HepG2 (cell line): ENCODE measurements at regions not wholly inside any gene's neighbourhood (a gene's known extent, or its start where the extent isn't known, plus 50 kb on each side); places are given as distances from the start of the nearest gene placed in this dataset.

ENCODE experiments used
- ATAC-seq: fragments of 200-7000 bp; cut with Tn5 transposase; 3 replicates; pipeline ENCODE4 v1.9.1; 2020; ENCODE audit warnings: mild to moderate bottlenecking, moderate library complexity
- BruUV-seq: library from RNA; stranded (reverse); fragments of 400-500 nt; replicated peaks from 2 replicates; lab custom pipeline; 2021; lab: Mats Ljungman, UMichigan
- CTCF ChIA-PET: fragments of 300-600 bp; formaldehyde crosslinking; extraction: SDS; loops from one replicate; lab custom pipeline; 2021; ENCODE audit warnings: low total read pairs, inconsistent platforms, low intra/inter-chr PET ratio; lab: Yijun Ruan, JAX
- POLR2A ChIA-PET: fragments of 350-600 bp; sonication (Branson Sonifier 250); formaldehyde crosslinking; loops from one replicate; lab custom pipeline; 2020; ENCODE audit warnings: antibody characterized with exemption, inconsistent platforms; lab: Yijun Ruan, JAX
- DNase-seq: peaks from one replicate; pipeline ENCODE4 v3.0.0-alpha.2; 2015; ENCODE audit warnings: low spot score
- FAIRE-seq: peaks from 3 replicates; lab custom pipeline; 2011; peaks lifted over from hg19 to GRCh38; lab: Jason Lieb, UNC
- H2AFZ ChIP-seq: one replicate; pipeline ENCODE4 v1.6.1; 2011; ENCODE audit warnings: low read length, inconsistent platforms
- H3K27ac ChIP-seq: fragments of 300-600 bp; 3 replicates; pipeline ENCODE4 v1.8.0; 2011; ENCODE audit warnings: mixed run types, mild to moderate bottlenecking, mixed read lengths, low read length, inconsistent platforms; ENCODE audit not compliant: insufficient read depth; ENCODE audit errors: extremely low read length
- H3K27me3 ChIP-seq, 2 experiments: fragments of 200-600 bp in 1 of 2; 2 replicates in 1 of 2; 3 replicates in 1 of 2; pipeline versions ENCODE4 v1.6.0 to v1.8.0; 2011; ENCODE audit warnings: low read length in 2 of 2, mild to moderate bottlenecking in 2 of 2, moderate library complexity in 2 of 2, inconsistent platforms in 1 of 2; ENCODE audit not compliant: insufficient read depth in 2 of 2, control insufficient read depth in 1 of 2
- H3K36me3 ChIP-seq, 2 experiments: fragments of 200-600 bp in 1 of 2; replicated peaks in 1 of 2; 2 replicates in 1 of 2; 3 replicates in 1 of 2; pipeline versions ENCODE4 v1.5.1 to v1.8.0; 2011; ENCODE audit warnings: low read length in 2 of 2, inconsistent platforms in 1 of 2; ENCODE audit not compliant: insufficient read depth in 2 of 2, control insufficient read depth in 1 of 2
- H3K4me1 ChIP-seq: 2 replicates; pipeline ENCODE4 v1.5.1; 2012; ENCODE audit warnings: low read length, inconsistent platforms; ENCODE audit not compliant: insufficient read depth
- H3K4me2 ChIP-seq: 2 replicates; pipeline ENCODE4 v1.6.0; 2011; ENCODE audit warnings: low read depth, low read length, inconsistent platforms
- H3K4me3 ChIP-seq, 3 experiments: fragments of 200-600 bp in 1 of 3; sonication (generic), shearing (Covaris generic) in 1 of 3; replicated peaks in 1 of 3; 2 replicates each; pipeline ENCODE4 v1.5.1; 2011 to 2016; ENCODE audit warnings: low read length in 3 of 3, inconsistent platforms in 2 of 3, low read depth in 2 of 3, mild to moderate bottlenecking in 2 of 3, control low read depth in 1 of 3, mixed read lengths in 1 of 3; ENCODE audit not compliant: insufficient read depth in 1 of 3
- H3K79me2 ChIP-seq: one replicate; pipeline ENCODE4 v1.6.1; 2011; ENCODE audit warnings: low read length, inconsistent platforms; ENCODE audit not compliant: insufficient read depth
- H3K9ac ChIP-seq: 2 replicates; pipeline ENCODE4 v1.6.0; 2011; ENCODE audit warnings: mild to moderate bottlenecking, low read depth, low read length, inconsistent platforms; ENCODE audit not compliant: insufficient read depth
- H3K9me3 ChIP-seq: 2 replicates; pipeline ENCODE4 v1.5.1; 2012; ENCODE audit warnings: mild to moderate bottlenecking, low read length
- H4K20me1 ChIP-seq: 2 replicates; pipeline ENCODE4 v1.6.0; 2011; ENCODE audit warnings: inconsistent platforms, mild to moderate bottlenecking, low read length, moderate library complexity; ENCODE audit not compliant: insufficient read depth
- DNMT3B ChIP-seq: conservative IDR thresholded peaks from 2 replicates; pipeline ENCODE4 v1.6.1; 2016; ENCODE audit warnings: missing biosample characterization, control low read depth
- HIC2 ChIP-seq: sonication (generic); formaldehyde crosslinking; IDR thresholded peaks from 2 replicates; pipeline ENCODE4 v1.9.0; 2022; ENCODE audit warnings: low read depth, missing genetic modification reagents
- MED8 ChIP-seq: sonication (generic); formaldehyde crosslinking; IDR thresholded peaks from 2 replicates; pipeline ENCODE4 v1.8.1; 2023; ENCODE audit warnings: mild to moderate bottlenecking, missing genetic modification reagents; ENCODE audit not compliant: insufficient replicate concordance
- SMARCE1 ChIP-seq: fragments of 450-650 bp; IDR thresholded peaks from 2 replicates; pipeline ENCODE4 v1.6.1; 2017; ENCODE audit warnings: borderline replicate concordance
- TFE3 ChIP-seq: IDR thresholded peaks from 2 replicates; pipeline ENCODE4 v1.6.1; 2016
- ZNF460 ChIP-seq: sonication (generic); formaldehyde crosslinking; IDR thresholded peaks from 2 replicates; pipeline ENCODE4 v1.5.1; 2020; ENCODE audit warnings: missing genetic modification reagents, mild to moderate bottlenecking, borderline replicate concordance
- WGBS: methylation state at CpG from one replicate; pipeline ENCODE4 v1.1.6; 2017; ENCODE audit warnings: low lambda C conversion rate; 5-methylcytosine and 5-hydroxymethylcytosine counted together
- in situ Hi-C: cut with HindIII; loops from 2 replicates; pipeline ENCODE4 v1.10.0; 2017; ENCODE audit warnings: low pct_unique_long_range_greater_than_20kb; ENCODE audit not compliant: extremely low pct_ligation_motif_present
- intact Hi-C: fragments of 100-400 bp; cut with micrococcal nuclease; formaldehyde crosslinking; loops from one replicate; pipeline ENCODE4 v1.10.0; 2022; ENCODE audit not compliant: unreplicated experiment
- TF ChIP-seq, protein P1 (sequence below): sonication (generic); formaldehyde crosslinking; IDR thresholded peaks from 2 replicates; pipeline ENCODE4 v1.5.1; 2020; ENCODE audit warnings: mild to moderate bottlenecking, missing genetic modification reagents
- TF ChIP-seq, protein P2 (sequence below): sonication (generic); formaldehyde crosslinking; IDR thresholded peaks from 2 replicates; pipeline ENCODE4 v1.8.0; 2022; ENCODE audit warnings: missing genetic modification reagents, mild to moderate bottlenecking, moderate library complexity, borderline replicate concordance

DNA sequence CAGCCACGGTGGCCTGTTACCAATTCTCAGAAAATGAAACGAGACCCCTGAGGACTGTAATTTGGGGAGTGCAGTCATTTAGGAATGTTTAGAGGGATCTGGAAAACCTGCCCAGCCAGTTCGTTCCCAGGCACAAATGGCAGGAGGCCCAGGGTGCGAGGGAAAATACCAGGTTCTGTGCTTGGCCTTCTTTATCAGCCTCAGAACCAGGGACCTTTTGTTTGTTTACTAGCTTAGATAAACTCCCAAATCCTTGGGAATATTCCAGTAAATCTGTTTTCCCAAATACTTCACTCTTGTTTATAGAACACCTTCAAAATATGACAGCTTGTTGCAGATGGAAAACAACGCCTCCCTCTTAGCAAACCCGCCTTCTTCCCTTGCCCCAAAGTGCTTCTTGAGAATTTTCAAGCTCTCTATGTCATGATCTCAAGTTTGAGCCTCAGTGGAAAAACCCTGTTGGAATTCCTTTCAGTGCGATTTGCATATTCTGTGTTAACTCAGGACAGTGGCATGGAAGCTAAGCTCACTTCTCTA is 400.3 kb upstream of the SMIM21 start (continued):
- TF ChIP-seq SMARCE1 (no peak), ZNF460 (CRISPR knock-in tag) (no peak)

DNA sequence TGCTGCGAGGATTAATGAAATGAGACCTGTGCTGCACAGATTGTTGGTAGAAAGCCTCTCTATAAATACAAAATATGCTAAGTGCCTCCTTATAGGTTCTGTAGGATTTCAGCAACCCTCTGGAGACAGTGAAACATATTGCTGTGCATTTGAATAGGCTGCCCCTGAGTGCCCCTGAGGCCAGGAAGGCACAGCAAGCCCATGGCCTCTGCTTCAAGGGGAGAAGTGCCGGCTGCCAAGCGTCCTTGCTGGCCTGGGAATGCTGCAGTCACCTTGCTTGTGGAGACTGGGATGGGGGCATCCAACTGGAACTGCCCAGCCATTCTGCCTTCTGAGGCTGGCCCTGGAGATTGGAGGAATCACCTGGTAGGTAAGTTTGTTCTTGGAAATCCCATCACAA is 397.2 kb upstream of the SMIM21 start:
- Histone ChIP-seq H3K4me3 (no peak overlapping the region), H3K4me1 (no peaks in the 10 kb centered on the region), H3K4me2 (no peak overlapping the region), H3K9me3 (no peaks in the 10 kb centered on the region), H3K9ac (no peak overlapping the region), H3K27me3 (no peaks in the 10 kb centered on the region), H3K79me2 (no peaks in the 10 kb centered on the region), H4K20me1 (no peaks in the 10 kb centered on the region), H2AFZ (no peak overlapping the region), H3K36me3 (no peaks in the 10 kb centered on the region), H3K27ac (no peak overlapping the region)
- FAIRE-seq, result no peak
- CTCF ChIA-PET, result no interaction called here
- BruUV-seq, result no TSS peak
- DNase-seq, result no peak
- no peak for ATAC-seq
- TF ChIP-seq TFE3 (CRISPR knock-in tag) (no peak), MED8 (no peak)
- intact Hi-C loops (no loop called here), in situ Hi-C loops (no loop called here)
- 17% methylated on average over 1 of the region's 3 CpGs for WGBS
- POLR2A ChIA-PET, result no interaction called here

GRCh38 chr18:75823471-75823870 is 396.0 kb upstream of the SMIM21 start:
- Histone ChIP-seq H3K4me2 (no peak overlapping the region), H3K9ac (no peak overlapping the region), H2AFZ (no peak overlapping the region), H3K4me1 (no peaks in the 10 kb centered on the region), H3K4me3 (no peak overlapping the region), H3K27ac (no peak overlapping the region), H3K9me3 (no peaks in the 10 kb centered on the region), H3K79me2 (no peaks in the 10 kb centered on the region), H3K36me3 (no peaks in the 10 kb centered on the region), H4K20me1 (no peaks in the 10 kb centered on the region), H3K27me3 (no peaks in the 10 kb centered on the region)
- no peak for DNase-seq
- in situ Hi-C loops, result no loop called here
- WGBS, result 3% methylated on average over 2 of the region's 2 CpGs
- no peak for FAIRE-seq
- intact Hi-C loops, result no loop called here
- ChIA-PET POLR2A (no interaction called here), CTCF (no interaction called here)
- BruUV-seq, result no TSS peak
- no peak for ATAC-seq
- TF ChIP-seq HIC2 (CRISPR knock-in tag) (no peak), DNMT3B (no peak)
- TF ChIP-seq, protein P1, sequence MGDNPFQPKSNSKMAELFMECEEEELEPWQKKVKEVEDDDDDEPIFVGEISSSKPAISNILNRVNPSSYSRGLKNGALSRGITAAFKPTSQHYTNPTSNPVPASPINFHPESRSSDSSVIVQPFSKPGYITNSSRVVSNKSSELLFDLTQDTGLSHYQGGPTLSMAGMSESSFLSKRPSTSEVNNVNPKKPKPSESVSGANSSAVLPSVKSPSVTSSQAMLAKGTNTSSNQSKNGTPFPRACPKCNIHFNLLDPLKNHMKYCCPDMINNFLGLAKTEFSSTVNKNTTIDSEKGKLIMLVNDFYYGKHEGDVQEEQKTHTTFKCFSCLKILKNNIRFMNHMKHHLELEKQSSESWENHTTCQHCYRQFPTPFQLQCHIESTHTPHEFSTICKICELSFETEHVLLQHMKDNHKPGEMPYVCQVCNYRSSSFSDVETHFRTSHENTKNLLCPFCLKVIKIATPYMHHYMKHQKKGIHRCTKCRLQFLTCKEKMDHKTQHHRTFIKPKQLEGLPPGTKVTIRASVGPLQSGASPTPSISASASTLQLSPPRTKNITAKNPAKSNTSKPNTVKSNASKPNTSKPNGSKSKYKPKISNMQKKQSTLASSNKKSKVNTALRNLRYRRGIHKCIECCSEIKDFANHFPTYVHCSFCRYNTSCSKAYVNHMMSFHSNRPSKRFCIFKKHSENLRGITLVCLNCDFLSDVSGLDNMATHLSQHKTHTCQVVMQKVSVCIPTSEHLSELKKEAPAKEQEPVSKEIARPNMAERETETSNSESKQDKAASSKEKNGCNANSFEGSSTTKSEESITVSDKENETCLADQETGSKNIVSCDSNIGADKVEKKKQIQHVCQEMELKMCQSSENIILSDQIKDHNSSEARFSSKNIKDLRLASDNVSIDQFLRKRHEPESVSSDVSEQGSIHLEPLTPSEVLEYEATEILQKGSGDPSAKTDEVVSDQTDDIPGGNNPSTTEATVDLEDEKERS, result no peak
- TF ChIP-seq, protein P2, sequence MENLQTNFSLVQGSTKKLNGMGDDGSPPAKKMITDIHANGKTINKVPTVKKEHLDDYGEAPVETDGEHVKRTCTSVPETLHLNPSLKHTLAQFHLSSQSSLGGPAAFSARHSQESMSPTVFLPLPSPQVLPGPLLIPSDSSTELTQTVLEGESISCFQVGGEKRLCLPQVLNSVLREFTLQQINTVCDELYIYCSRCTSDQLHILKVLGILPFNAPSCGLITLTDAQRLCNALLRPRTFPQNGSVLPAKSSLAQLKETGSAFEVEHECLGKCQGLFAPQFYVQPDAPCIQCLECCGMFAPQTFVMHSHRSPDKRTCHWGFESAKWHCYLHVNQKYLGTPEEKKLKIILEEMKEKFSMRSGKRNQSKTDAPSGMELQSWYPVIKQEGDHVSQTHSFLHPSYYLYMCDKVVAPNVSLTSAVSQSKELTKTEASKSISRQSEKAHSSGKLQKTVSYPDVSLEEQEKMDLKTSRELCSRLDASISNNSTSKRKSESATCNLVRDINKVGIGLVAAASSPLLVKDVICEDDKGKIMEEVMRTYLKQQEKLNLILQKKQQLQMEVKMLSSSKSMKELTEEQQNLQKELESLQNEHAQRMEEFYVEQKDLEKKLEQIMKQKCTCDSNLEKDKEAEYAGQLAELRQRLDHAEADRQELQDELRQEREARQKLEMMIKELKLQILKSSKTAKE, result no peak
